ENCODE measurements at regions not wholly inside any gene's neighbourhood (a gene's known extent, or its start where the extent isn't known, plus 50 kb on each side); places are given as distances from the start of the nearest gene placed in this dataset.
"Not testable (repeated sequence)": the region's sequence is repeated elsewhere in the genome, so short reads cannot be mapped to it uniquely, and the experiment has no call there.

DNA sequence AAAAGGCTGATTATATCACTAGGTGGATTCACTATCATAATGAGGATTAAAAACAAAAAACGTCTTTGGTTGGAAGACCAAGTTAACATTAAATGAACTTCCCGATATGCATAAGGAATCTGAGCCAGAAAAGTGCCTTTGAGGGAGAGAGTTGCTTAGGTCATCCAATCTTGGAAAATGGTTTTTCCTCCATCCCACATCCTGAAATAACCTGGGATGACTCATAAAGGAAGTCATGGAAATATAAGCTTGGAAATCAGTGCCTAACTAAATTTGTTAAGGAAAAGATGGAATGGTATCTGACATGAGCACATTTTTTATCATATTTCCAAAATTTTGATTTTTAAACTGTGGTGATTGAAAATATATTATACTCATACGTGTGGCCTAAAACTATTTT, 66.0 kb downstream of the KBTBD8 start:
- DNase-seq (ENCODE audit: low read depth, low spot score), result no peak

DNA sequence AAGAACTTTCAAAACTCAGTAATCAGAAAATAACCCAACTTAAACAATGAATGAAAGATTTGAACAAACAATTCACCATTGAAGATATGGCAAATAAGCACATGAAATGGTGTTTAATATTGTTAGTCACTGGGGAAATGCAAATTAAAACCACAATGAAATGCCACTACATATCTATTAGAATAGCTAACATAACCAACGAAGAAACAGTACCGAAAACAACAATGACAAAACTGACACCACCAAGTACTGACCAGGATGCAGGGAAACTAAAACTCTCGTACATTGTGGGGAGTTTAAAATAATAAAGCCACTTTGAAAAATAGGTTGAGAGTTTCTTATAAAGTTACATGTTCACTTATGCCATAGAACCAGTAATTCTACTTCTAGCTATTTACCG, 69.1 kb downstream of the KBTBD8 start:
- no peak for DNase-seq (ENCODE audit: low read depth, low spot score)

DNA sequence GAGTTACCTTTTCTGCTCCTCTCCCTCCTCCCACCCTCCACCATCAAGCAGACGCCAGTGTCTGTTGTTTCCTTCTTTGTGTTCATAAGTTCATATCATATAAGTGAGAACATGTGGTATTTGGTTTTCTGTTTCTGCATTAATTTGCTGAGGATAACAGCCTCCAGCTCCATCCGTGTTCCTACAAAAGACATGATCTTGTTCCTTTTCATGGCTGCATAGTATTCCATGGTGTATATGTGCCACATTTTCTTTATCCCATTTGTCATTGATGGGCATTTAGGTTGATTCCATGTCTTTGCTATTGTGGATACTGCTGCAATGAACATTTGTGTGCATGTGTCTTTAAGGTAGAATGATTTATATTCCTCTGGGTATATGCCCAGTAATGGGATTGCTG, 74.5 kb downstream of the KBTBD8 start:
- DNase-seq (ENCODE audit: low read depth, low spot score), result not testable (repeated sequence)

DNA sequence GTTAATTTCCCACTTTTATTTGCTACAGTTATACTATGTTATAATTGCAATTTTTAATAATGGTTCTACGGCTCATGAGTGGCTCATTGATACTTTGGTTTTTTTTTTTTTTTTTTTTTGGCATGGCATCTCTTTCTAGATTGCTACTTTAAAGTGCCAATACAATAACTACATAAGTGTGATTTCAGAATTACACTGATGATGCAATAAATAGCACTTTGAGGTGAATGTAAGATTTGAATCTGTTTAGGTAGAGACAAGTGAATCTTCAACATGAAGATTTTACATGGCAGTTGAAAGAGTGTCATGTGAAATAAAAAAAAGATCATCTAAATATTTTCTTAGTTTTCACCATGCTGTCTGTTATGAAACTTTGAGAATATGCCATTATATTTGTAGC, 75.7 kb downstream of the KBTBD8 start:
- no peak for DNase-seq (ENCODE audit: low read depth, low spot score)

DNA sequence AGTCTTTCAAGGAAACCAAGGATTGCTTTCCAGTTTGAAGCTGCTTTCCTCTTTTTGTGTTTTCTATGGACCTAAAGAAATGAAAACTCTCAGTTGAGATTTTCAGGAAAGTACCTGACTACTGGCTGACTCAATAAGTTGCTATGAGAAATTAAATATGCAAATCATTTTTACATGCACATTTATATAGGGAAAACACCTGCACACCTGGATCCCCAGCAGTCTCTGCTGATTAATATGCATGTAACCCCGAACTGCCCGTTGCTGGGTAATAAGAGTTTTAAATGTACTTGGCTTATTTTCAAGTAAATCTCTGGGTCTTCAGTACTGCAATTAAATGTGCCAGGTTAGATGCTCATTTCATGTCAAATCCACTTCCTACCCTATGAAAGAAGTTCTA, 77.2 kb downstream of the KBTBD8 start:
- no peak for DNase-seq (ENCODE audit: low read depth, low spot score)

DNA sequence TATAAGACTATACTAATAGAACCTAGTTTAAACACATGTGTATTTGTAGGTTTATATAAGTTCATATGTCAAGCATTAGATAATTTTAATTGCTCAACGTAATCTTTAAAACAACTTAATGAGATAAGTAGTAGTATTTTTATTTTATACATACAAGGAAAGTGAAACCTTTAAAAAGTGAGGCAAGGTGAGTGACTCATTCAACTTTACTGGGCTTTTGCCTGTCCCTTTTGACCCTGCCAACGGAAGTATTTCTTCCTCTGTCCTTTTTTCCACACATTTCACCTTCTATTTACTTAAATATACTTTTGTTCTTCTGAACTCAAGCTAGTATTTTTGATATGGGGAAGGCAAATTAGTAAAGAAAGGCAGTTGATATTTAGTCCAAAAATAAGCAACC, 78.5 kb downstream of the KBTBD8 start:
- DNase-seq (ENCODE audit: low read depth, low spot score), result no peak

- no peak for DNase-seq (ENCODE audit: low read depth, low spot score)
Observed at GRCh38 chr3:67077656-67078055, 79.5 kb downstream of the KBTBD8 start.

GRCh38 chr3:67082533-67083024, 84.5 kb downstream of the KBTBD8 start:
- no peak for DNase-seq (ENCODE audit: low read depth, low spot score)

GRCh38 chr3:67083277-67083676, 85.2 kb downstream of the KBTBD8 start:
- no peak for DNase-seq (ENCODE audit: low read depth, low spot score)

DNA sequence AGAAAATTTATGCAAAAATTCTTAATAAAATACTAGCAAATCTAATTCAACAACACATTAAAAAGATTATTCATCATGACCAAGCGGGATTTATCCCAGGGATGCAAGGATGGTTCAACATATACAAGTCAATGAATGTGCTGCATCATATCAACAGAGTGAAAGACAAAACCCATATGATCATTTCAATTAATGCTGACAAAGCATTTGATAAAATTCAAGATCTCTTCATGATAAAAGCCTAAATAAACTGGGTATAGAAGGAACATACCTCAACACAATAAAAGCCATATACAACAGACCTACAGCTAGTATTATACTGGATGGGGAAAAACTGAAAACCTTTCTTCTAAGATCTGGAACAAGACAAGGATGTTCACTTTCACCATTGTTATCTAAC, 89.7 kb downstream of the KBTBD8 start:
- DNase-seq (ENCODE audit: low read depth, low spot score), result no peak

- no peak for DNase-seq (ENCODE audit: low read depth, low spot score)
Observed at GRCh38 chr3:67090474-67090873, 92.4 kb downstream of the KBTBD8 start.

GRCh38 chr3:67093305-67093704, 95.2 kb downstream of the KBTBD8 start:
- no peak for DNase-seq (ENCODE audit: low read depth, low spot score)

- no peak for DNase-seq (ENCODE audit: low read depth, low spot score)
Observed at GRCh38 chr3:67094167-67094566, 96.1 kb downstream of the KBTBD8 start.

- no peak for DNase-seq (ENCODE audit: low read depth, low spot score)
Observed at GRCh38 chr3:67094774-67095173, 96.7 kb downstream of the KBTBD8 start.

DNA sequence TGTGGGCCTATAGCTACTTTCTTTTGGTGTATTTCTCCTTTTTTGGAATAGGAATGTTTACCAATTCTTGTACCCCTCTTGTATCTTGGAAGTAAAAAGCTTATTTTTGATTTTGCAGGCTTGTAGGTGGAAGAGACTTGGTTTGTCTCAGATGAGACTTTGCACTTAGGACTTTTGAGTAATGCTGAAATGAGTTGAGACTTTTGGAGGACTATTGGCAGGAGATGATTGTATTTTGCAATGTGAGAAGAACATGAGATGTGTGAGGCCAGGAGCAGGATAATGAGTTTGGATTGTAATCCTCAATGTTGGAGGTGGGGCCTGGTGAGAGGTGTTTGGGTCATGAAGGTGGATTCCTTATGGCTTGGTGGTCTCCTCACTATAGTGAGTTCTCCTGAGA, 106.3 kb downstream of the KBTBD8 start:
- no peak for DNase-seq (ENCODE audit: low read depth, low spot score)

DNA sequence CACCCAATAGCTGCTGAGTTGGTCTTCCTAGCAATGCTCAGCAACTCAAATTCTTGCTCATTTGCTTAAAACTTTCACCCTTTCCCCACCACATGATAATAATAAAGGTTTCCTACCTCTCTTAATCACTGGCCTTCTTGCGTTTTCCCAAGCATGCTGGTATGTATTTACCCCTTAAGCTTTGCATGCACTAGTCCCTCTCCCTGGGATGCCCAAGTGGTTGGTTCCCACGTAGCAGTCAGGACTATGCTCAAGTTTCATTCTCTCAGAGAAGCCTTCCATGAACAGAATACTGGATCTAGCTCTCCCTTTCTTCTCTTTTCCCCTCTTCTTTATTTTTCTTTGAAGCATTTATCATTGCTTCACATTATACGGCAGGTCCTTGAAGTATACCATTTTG, 108.8 kb downstream of the KBTBD8 start:
- no peak for DNase-seq (ENCODE audit: low read depth, low spot score)

DNA sequence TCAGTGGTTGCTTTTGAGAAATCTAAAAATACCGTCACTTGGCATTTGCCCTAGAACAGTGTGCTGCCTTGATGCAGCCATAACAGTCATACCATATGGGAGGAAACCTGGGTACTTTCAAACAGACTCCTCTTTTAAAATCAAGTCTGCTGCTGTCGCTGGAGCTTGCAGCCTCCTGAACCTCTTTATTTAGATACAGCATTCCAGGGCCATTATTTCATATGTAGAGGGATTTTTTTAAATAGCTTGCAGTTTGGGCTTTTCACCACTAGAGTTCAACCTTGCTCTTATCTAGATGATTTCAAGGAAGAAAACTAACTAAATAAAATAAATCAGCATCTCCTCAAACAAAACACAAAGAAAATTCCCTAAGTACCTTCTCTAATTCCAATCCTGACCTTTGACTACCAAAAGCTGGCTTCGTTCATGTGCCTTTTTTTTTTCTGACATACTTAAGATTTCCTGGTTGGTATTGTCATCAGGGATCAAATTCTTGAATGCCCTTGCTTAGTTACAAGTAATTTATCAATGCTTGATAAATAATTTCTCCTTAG, 111.6 kb downstream of the KBTBD8 start:
- DNase-seq (ENCODE audit: low read depth, low spot score), result no peak

DNA sequence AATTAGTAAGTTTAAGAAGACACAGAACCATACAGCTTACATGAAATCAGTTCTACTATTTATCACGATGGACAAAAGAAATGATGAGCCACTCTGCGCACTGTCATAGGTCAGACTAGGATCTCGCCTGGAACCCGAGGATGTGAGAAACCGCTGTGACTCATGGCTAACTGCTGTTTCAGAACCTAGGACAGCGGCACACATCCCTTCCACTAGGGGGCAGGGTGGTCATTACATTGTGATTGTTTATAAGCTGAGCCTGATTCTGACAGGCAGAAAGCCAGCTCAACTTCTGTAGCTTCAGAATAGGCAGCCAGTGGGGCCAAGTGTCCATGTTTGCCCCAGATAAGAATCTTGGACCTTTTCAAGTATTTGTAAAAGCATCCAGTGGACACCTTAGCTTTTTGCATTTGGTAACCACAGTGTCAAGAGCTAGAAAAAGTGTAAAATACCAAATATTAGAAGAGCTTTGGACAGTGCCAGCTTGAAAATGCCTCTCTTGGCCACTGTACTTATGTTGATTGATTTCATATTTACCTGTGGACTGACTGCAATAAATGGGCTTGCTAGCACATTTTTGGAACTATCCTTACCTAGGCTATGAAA, 115.8 kb downstream of the KBTBD8 start:
- DNase-seq (ENCODE audit: low read depth, low spot score), result peak; percentile 64

DNA sequence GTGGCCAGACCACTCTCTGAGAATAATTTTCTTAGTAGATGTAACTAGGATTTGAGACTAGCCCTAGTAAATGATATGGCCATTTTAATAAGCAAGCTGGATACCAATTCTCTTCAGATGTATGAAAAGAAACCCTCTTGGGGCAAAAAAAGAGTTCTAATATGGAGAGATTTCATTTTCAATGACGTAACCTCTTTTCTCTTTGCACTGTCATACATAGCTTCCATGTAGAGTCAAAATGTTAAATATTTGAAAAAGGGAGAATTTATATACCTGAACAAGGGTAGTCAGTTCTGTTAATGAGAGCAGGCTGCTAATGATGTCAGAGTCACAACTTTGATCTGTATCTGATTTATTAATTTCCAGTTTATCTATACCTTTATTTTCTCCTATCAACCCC, 120.0 kb downstream of the KBTBD8 start:
- DNase-seq (ENCODE audit: low read depth, low spot score), result no peak

GRCh38 chr3:67118635-67119034, 120.5 kb downstream of the KBTBD8 start:
- DNase-seq (ENCODE audit: low read depth, low spot score), result no peak

- DNase-seq (ENCODE audit: low read depth, low spot score), result no peak
Observed at GRCh38 chr3:67123914-67124313, 125.8 kb downstream of the KBTBD8 start.

DNA sequence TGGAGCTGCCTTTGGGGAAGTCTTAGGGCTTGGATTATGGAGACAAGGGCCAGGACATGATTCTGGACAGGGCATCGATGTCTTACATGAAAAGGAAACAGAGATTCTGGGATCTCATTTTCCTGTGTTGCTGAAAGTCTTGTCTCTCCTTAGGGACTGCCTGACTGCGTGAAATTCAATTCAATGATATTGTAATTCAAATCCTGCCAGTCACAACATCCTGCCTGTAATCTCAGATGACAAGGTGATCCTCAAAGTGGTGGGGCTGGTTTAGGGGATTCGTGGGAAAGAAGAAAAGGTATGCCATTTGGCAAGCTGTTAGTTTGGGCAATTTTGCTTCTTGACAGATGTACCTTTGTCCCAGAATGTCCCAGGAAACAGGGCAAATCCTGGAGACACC, 129.1 kb downstream of the KBTBD8 start:
- no peak for DNase-seq (ENCODE audit: low read depth, low spot score)

GRCh38 chr3:67142432-67142831, 144.3 kb downstream of the KBTBD8 start:
- DNase-seq (ENCODE audit: low read depth, low spot score), result no peak

DNA sequence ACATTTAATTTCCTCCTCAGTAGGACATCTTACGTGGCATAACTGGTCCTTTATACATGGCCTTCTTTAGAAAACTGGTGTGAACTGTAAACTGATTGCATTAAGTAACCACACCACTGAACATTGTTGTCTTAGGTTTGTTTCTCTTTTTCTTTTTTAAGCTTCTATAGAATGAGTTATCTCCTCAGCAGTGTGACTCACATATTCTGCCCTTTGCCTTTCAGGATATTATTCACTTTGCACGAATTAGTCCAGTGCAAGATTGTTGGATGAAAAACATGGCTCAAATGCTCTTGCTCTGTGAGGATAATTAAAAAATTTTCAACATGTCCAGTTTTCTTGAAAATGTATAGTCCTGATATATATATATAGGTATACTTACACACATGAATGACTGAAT, 147.6 kb downstream of the KBTBD8 start:
- DNase-seq (ENCODE audit: low read depth, low spot score), result no peak
